NB4 (cell line): ENCODE measurements at regions not wholly inside any gene's neighbourhood (a gene's known extent, or its start where the extent isn't known, plus 50 kb on each side); places are given as distances from the start of the nearest gene placed in this dataset.

Experiments used
- POLR2A ChIP-seq: IDR thresholded peaks from 2 replicates; pipeline ENCODE4 v1.6.1; 2011; ENCODE audit warnings: mild to moderate bottlenecking; ENCODE audit not compliant: insufficient read length; ENCODE audit errors: extremely low read depth
- TF ChIP-seq, protein P1 (sequence below): IDR thresholded peaks from one replicate; pipeline ENCODE4 v1.5.1; 2012; ENCODE audit warnings: low read depth, low read length

DNA sequence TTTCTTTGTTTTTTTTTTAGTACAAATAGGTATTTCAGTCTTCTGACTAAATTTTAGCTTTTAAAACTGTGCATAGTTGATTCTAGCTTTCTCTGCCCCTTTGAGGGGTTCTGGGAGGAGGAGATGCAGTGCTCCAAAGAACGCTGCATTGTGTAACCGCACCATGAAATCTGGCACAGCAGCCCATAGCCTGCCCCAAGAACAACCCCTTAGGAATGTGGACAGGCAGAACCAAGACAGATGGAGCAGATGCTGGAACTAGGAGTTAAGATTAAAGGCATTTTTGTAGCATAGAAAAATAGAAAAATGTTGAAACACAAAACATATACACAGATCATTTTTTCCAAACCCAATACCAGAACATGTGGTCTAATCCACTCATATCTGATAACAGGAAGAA, 187.5 kb downstream of the SCG2 start:
- TF ChIP-seq, protein P1, sequence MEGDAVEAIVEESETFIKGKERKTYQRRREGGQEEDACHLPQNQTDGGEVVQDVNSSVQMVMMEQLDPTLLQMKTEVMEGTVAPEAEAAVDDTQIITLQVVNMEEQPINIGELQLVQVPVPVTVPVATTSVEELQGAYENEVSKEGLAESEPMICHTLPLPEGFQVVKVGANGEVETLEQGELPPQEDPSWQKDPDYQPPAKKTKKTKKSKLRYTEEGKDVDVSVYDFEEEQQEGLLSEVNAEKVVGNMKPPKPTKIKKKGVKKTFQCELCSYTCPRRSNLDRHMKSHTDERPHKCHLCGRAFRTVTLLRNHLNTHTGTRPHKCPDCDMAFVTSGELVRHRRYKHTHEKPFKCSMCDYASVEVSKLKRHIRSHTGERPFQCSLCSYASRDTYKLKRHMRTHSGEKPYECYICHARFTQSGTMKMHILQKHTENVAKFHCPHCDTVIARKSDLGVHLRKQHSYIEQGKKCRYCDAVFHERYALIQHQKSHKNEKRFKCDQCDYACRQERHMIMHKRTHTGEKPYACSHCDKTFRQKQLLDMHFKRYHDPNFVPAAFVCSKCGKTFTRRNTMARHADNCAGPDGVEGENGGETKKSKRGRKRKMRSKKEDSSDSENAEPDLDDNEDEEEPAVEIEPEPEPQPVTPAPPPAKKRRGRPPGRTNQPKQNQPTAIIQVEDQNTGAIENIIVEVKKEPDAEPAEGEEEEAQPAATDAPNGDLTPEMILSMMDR, result no peak
- TF ChIP-seq POLR2A, result no peak
